Smooth muscle cell (in vitro differentiated cells): ENCODE measurements at regions not wholly inside any gene's neighbourhood (a gene's known extent, or its start where the extent isn't known, plus 50 kb on each side); places are given as distances from the start of the nearest gene placed in this dataset.

Experiments
- DNase-seq: peaks from one replicate; lab custom pipeline; 2025; ENCODE audit not compliant: unreplicated experiment; lab: John Stamatoyannopoulos, UW
- H2AFZ ChIP-seq: fragments of 200-600 bp; sonication (generic); 2 replicates; pipeline ENCODE4 v1.6.0; 2016; ENCODE audit warnings: antibody characterized with exemption, low read depth, mild to moderate bottlenecking
- H3F3A ChIP-seq: fragments of 200-600 bp; sonication (generic); 2 replicates; pipeline ENCODE4 v1.6.0; 2017; ENCODE audit warnings: antibody characterized with exemption, low read depth
- H3K27ac ChIP-seq: fragments of 200-600 bp; sonication (generic); 2 replicates; pipeline ENCODE4 v1.5.1; 2016; ENCODE audit warnings: low read depth, mild to moderate bottlenecking
- H3K27me3 ChIP-seq: fragments of 200-600 bp; sonication (generic); 2 replicates; pipeline ENCODE4 v1.6.1; 2016; ENCODE audit warnings: low read depth, mild to moderate bottlenecking
- H3K36me3 ChIP-seq: fragments of 200-600 bp; sonication (generic); 2 replicates; pipeline ENCODE4 v1.5.1; 2016; ENCODE audit warnings: low read depth
- H3K4me1 ChIP-seq: fragments of 200-600 bp; sonication (generic); 2 replicates; pipeline ENCODE4 v1.5.1; 2016; ENCODE audit warnings: low read depth
- H3K4me2 ChIP-seq: fragments of 200-600 bp; sonication (generic); 2 replicates; pipeline ENCODE4 v1.6.0; 2016; ENCODE audit warnings: mild to moderate bottlenecking
- H3K4me3 ChIP-seq: fragments of 200-600 bp; sonication (generic); 2 replicates; pipeline ENCODE4 v1.5.1; 2016; ENCODE audit warnings: mild to moderate bottlenecking
- H3K79me2 ChIP-seq: fragments of 200-600 bp; sonication (generic); 2 replicates; pipeline ENCODE4 v1.6.0; 2016; ENCODE audit warnings: low read depth, mild to moderate bottlenecking
- H3K9ac ChIP-seq: fragments of 200-600 bp; sonication (generic); 2 replicates; pipeline ENCODE4 v1.6.0; 2016; ENCODE audit warnings: low read depth
- H3K9me3 ChIP-seq: fragments of 200-600 bp; sonication (generic); replicated peaks from 2 replicates; pipeline ENCODE4 v1.5.1; 2016; ENCODE audit warnings: low read depth
- H4K20me1 ChIP-seq: fragments of 200-600 bp; sonication (generic); 2 replicates; pipeline ENCODE4 v1.6.0; 2016; ENCODE audit warnings: low read depth
- WGBS: methylation state at CpG from one replicate; pipeline ENCODE4 v1.1.7; 2016; ENCODE audit warnings: low lambda C conversion rate; 5-methylcytosine and 5-hydroxymethylcytosine counted together
- TF ChIP-seq, protein P1 (sequence below): fragments of 200-600 bp; sonication (generic); IDR thresholded peaks from 2 replicates; pipeline ENCODE4 v1.5.1; 2017; ENCODE audit warnings: borderline replicate concordance, mild to moderate bottlenecking, antibody characterized with exemption; ENCODE audit not compliant: insufficient read depth, poor library complexity, severe bottlenecking

DNA sequence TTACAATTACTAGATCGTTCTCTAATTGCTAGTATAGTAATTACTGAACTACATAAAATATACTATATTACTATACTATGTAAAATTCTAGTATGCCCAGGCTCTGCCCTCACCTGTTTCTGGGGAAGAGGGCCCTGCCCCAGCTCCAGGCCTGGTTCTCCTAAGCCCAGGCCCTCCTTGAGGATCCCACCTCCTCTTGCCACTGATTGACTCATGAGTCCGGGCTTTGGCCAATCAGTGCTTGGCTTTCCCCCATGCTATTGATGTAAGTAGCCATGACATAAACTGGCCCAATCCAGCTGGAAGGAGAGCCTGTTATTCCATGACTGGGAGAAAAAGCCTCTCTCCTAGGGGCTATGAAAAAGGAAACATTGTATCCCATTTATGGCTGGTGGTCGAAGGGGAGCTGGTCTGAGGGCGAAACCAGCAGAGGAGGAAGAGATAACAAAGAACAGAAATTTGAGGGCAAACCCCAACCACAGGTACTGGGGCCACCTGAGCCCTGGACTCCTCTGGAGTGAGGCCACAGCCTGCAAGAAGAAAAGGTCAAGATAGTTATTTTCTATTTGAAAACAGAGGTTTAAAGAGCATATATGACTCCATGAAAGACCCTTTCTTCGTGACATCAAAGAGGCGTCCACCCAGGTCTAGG is 129.3 kb upstream of the CD93 start:
- Histone ChIP-seq H4K20me1 (no peaks in the 10 kb centered on the region), H3K9ac (no peak overlapping the region), H3K4me3 (no peak overlapping the region), H3K36me3 (no peaks in the 10 kb centered on the region), H3K9me3 (no peaks in the 10 kb centered on the region), H3K4me1 (peaks cover 8% of the 10 kb centered on the region), H2AFZ (no peak overlapping the region), H3F3A (no peaks in the 10 kb centered on the region), H3K4me2 (no peak overlapping the region), H3K79me2 (no peaks in the 10 kb centered on the region), H3K27me3 (peaks cover 3% of the 10 kb centered on the region), H3K27ac (no peak overlapping the region)
- 95% methylated on average over 6 of the region's 6 CpGs for WGBS
- no peak for DNase-seq
- TF ChIP-seq, protein P1, sequence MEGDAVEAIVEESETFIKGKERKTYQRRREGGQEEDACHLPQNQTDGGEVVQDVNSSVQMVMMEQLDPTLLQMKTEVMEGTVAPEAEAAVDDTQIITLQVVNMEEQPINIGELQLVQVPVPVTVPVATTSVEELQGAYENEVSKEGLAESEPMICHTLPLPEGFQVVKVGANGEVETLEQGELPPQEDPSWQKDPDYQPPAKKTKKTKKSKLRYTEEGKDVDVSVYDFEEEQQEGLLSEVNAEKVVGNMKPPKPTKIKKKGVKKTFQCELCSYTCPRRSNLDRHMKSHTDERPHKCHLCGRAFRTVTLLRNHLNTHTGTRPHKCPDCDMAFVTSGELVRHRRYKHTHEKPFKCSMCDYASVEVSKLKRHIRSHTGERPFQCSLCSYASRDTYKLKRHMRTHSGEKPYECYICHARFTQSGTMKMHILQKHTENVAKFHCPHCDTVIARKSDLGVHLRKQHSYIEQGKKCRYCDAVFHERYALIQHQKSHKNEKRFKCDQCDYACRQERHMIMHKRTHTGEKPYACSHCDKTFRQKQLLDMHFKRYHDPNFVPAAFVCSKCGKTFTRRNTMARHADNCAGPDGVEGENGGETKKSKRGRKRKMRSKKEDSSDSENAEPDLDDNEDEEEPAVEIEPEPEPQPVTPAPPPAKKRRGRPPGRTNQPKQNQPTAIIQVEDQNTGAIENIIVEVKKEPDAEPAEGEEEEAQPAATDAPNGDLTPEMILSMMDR, result no peak

DNA sequence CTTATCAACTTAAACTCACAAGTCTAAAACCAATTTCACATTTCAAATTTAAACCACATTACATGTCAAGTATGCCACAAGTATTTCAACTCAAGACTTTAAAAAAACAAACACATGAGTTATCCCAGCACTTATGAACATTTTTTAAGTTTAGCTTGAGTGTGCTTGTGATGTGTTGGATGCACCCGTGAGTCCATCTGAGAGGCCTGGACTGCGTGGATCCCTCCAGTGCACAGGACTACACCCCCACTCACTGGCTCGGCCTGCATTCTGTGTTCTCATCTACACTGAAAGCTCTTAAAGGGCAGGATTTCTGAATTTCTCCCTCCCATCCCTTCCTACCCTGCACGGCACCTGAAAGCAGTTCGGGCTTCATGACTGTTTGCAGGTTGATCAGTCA is 128.8 kb upstream of the CD93 start:
- no peaks in the 10 kb centered on the region for H3K79me2 ChIP-seq
- H3K27ac ChIP-seq, result no peak overlapping the region
- WGBS, result 78% methylated on average over 5 of the region's 5 CpGs
- DNase-seq, result no peak
- no peak overlapping the region for H3K4me2 ChIP-seq
- peaks cover 3% of the 10 kb centered on the region for H3K27me3 ChIP-seq
- H2AFZ ChIP-seq, result no peak overlapping the region
- no peaks in the 10 kb centered on the region for H3K9me3 ChIP-seq
- no peak overlapping the region for H3K4me3 ChIP-seq
- H3K4me1 ChIP-seq, result peaks cover 8% of the 10 kb centered on the region
- TF ChIP-seq, protein P1, result no peak
- H3K9ac ChIP-seq, result no peak overlapping the region
- H3K36me3 ChIP-seq, result no peaks in the 10 kb centered on the region
- H4K20me1 ChIP-seq, result no peaks in the 10 kb centered on the region
- no peaks in the 10 kb centered on the region for H3F3A ChIP-seq

DNA sequence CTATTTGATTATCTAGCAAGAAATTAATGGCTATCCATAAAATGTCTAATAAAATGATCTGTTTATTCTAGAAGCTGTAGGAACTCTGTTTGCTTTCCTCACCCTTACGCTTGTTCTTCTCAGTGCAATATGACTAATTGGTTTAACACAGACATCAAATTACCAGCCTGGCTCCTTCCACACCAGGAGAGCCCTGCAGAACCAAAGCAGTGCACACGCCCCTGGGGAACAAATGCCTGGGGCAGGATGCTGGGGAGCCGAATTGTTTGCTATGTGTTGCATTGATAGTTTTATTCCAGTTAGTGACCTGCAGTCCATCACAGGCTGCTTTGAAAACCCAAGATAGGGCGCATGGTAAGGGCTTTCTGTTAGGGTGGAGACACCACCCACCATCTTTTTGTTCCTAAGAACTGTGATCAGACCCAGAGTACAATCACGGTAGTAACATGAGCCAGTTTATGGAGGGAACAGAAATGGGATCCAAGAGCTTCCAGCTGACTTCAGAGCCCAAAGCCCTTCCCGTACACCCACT is 126.4 kb upstream of the CD93 start:
- no peak overlapping the region for H3K9ac ChIP-seq
- H3K36me3 ChIP-seq, result no peaks in the 10 kb centered on the region
- H3K4me3 ChIP-seq, result no peak overlapping the region
- WGBS, result 29% methylated on average over 6 of the region's 6 CpGs
- H3K9me3 ChIP-seq, result no peaks in the 10 kb centered on the region
- H3F3A ChIP-seq, result no peaks in the 10 kb centered on the region
- no peak overlapping the region for H2AFZ ChIP-seq
- H3K27me3 ChIP-seq, result peaks cover 3% of the 10 kb centered on the region
- H3K79me2 ChIP-seq, result no peaks in the 10 kb centered on the region
- DNase-seq, result no peak
- TF ChIP-seq, protein P1, result no peak
- H3K27ac ChIP-seq, result no peak overlapping the region
- peaks cover 8% of the 10 kb centered on the region for H3K4me1 ChIP-seq
- H4K20me1 ChIP-seq, result no peaks in the 10 kb centered on the region
- no peak overlapping the region for H3K4me2 ChIP-seq

DNA sequence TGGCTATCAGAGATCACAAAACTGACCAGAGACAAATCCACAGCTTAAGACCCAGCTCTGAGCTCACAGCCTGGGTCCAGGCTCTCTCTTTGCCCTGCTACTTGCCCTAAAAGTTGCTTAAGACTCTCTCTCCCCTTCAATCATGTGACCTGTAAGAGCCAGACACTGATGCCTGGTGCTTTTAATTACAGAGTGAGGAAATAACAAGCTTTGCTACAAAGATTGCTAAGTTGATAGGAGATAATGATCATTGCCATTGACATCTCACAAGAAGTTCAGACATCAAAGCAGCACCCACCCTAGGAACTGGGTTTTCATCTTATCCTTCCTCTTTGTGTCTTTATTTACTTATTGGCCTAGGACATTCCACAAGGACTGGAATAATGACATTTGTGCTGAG is 125.9 kb upstream of the CD93 start:
- DNase-seq, result no peak
- peaks cover 8% of the 10 kb centered on the region for H3K4me1 ChIP-seq
- no peak overlapping the region for H3K9ac ChIP-seq
- no peaks in the 10 kb centered on the region for H3F3A ChIP-seq
- H3K27me3 ChIP-seq, result peaks cover 3% of the 10 kb centered on the region
- H3K36me3 ChIP-seq, result no peaks in the 10 kb centered on the region
- H3K4me2 ChIP-seq, result no peak overlapping the region
- no peaks in the 10 kb centered on the region for H4K20me1 ChIP-seq
- TF ChIP-seq, protein P1, result no peak
- no peak overlapping the region for H3K4me3 ChIP-seq
- no peaks in the 10 kb centered on the region for H3K9me3 ChIP-seq
- H2AFZ ChIP-seq, result no peak overlapping the region
- no peaks in the 10 kb centered on the region for H3K79me2 ChIP-seq
- H3K27ac ChIP-seq, result no peak overlapping the region
